GM10847 (cell line): ENCODE measurements at regions not wholly inside any gene's neighbourhood (a gene's known extent, or its start where the extent isn't known, plus 50 kb on each side); places are given as distances from the start of the nearest gene placed in this dataset.

Experiments
- POLR2A ChIP-seq: IDR thresholded peaks from 2 replicates; pipeline ENCODE4 v1.6.1; 2011; ENCODE audit not compliant: insufficient read length; ENCODE audit errors: extremely low read depth

DNA sequence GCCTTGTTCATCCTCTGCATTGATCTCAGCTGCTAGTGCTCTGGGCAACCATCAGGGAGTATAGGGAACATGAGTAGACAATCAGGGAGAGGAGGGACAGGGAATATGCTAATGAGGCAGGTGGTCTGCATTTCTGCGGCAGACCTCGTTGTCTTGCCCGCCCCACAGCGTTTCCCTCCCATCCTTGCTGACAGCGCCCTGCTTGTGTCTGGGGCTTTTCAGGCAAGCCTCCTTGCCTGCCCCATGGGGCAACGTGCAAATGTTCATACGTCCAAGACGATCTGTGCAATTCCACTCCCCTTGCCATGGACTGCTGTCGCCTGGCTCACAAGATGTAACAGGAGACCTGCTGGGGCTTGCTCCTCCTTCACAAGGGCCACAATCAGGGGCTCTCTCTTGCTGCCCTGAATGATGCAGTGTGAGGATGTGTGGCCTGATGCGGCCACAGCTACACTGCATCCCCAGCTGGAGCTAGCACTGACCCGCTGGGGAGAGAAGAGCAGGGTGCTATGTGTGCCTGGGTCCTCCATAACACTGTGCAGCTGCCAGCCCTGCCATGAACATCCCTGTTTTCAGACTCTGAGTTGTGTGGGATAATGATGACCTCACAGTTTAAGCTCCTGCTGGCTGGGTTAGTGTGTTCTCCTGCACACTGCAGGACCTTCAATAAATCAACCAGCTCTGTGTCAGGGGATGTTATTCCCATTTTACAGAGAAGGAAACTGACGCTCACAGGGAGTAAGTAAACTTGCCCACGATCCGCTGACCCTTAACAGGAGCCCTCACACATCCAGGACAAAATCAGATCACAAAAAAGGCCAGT, 211.3 kb downstream of the KLF13 start:
- no peak for TF ChIP-seq POLR2A

DNA sequence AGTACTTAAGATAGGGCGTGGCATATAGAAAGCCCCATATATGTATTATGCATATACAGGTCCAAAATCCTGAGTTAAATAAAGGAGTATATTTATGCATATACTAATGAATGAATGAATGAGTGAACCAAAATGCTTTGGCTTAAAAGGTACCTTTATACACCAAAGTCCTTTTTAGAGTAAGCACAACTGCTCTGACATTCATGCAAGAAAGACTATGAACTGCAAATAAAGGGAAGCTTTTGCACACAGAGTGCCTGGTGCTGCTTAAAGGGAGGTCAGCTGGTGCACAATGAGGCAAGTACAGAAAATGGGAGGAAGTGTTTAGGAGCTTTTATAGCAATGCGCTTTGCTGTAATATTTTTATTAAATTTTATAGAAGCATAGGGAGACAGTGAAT, 214.0 kb downstream of the KLF13 start:
- no peak for TF ChIP-seq POLR2A

DNA sequence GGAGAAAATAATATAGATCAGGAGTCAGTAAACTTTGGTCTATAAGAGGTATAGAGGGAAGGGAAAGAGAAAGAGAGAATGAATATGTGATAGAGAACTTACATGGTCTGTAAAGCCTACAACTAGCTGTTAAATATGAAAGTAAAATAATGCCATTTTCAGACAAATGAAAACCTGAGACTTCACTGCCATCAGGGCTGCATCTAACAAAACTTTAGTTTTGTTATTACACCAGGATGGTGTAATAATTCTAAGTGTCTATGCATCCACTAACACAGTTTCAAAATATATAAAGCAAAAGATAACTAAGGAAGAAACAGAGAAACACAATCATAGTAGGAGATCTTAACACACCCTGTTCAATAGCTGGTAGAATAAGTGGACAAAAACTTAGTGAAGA, 217.7 kb downstream of the KLF13 start:
- no peak for TF ChIP-seq POLR2A

DNA sequence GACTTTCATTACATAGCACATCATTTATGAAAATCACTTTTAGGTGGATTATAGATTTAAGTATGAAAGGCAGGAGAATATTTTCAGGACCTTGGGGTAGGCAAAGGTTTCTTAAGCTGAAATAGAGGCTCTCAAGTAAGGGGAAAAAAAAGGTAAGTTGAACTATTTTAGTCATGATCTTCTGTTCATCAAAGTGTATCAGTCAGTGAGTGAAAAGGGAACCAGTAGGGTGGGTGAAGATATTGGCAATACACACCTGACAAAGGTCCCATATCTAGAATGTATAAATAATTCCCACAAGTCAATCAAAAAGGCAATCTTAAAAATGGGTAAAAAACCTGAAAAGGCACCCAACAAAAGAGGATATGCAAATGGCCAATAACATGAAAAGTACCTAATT, 218.6 kb downstream of the KLF13 start:
- TF ChIP-seq POLR2A: no peak

DNA sequence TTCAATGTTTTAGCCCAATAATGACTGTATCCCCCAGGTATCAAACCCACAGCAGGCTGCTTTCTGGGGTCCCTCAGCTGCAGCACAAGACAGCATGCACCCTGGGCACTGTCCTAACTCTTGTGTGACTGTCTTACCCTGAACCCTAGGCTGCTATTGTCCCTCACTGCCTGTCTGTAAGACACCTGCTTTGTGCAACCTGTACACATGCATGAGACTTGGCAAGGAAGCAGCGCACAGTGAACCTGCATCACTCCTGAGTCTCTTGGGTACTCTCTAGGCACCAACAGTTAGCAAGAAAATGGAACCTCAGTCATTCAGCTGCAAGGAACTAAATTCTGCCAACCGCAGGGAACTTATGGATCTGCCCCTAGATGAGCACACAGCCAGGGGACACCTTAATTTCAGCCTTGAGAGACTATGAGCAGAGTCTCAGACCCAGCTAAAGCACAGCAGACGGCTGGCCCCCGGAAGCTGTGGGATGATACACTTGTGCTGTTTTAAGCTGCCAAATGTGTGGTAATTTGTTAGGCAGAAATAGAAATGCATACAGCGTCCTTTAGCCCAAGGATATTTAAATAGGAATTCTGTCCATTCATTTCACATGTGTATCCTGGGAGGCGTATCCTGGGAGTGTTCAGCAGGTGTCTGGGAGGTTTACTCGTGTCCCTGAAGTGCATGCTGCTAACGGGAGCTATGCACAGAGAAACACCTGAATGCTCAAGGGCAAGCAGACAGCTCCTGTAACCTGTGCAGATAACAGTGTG, 223.8 kb downstream of the KLF13 start:
- no peak for TF ChIP-seq POLR2A

DNA sequence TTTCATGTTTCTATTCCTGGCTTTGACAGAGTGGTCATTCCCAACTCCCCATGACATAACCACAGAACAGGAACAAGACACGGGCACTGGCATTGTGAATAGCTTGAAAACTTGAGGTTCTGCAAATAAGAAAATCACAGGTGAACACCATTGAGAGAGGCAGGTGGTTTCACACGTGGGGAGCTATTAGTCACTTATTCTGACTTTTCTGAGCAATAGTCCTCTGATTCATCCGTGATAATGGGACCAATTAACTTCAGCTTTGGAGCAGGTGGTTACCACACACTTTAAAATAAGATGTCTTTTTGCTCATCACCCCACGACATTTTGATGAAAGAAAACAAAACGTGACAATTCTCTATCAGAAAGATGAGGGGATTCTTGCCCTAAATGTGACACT, 224.7 kb downstream of the KLF13 start:
- TF ChIP-seq POLR2A: no peak

DNA sequence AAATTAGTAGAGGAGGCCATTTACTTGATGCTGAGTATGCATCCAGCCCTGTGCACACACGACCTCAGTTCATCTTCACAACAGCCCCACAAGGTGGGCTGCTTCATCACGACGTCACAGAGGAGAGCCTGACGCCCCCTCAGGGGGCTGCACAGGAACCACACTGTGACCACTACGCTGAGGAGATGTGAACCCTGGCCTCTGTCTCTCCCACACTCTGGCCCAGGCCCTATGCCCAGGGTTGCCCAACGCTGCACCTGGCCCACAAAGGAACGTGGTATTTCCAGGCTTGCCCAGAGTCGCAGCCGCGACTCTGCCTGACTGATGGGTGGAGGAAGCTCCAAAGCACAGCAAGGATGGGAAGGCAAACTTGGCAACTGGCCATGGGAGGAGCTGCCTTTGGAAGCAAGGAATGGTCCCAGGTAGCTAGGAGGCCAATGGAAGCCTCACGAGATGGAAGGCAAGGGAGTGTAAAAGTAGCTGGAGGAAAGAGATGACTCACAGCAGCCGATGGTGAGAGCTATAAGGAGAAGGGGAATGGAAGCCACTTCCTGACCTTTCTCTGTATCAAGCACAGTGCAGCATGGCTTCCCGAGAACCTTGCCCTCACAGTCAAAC, 226.0 kb downstream of the KLF13 start:
- TF ChIP-seq POLR2A: no peak

DNA sequence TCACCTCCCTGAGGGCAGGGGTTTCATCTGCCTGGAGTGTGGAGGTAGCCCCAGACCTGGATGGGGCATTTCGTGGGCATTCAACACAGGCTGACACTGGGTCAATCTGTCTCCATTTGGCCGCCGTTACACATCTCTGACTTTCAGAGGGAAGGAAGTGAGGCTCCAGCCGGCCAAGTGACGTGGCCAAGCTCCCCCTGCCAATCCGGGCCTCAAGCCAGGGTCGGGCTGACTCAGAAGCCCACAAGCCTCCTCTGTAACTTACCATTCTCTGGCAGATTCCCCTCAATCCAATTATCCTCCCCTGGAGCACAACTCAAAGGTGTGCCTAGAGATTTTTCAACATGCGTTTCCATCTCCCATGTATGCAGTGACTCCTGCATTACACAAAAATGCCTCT, 227.6 kb downstream of the KLF13 start:
- no peak for TF ChIP-seq POLR2A

DNA sequence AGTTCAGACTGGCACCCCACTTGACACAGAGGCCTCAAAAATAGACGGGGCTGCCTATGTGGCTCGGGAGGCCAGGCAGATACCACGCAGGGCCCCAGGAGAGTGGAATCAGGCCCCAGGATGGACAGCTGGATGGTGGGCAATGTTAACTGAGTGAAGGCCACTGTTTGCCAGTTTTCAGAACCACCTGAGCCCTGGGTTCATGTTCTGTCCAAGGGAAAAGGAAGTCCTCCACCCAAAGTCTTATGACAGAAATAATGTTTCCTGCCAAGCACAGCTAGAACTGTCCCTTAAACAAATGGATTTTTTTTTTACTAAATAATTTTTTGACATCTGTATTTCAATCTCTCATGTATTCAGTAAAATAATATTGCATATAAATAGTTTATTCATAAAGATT, 228.4 kb downstream of the KLF13 start:
- TF ChIP-seq POLR2A: no peak

DNA sequence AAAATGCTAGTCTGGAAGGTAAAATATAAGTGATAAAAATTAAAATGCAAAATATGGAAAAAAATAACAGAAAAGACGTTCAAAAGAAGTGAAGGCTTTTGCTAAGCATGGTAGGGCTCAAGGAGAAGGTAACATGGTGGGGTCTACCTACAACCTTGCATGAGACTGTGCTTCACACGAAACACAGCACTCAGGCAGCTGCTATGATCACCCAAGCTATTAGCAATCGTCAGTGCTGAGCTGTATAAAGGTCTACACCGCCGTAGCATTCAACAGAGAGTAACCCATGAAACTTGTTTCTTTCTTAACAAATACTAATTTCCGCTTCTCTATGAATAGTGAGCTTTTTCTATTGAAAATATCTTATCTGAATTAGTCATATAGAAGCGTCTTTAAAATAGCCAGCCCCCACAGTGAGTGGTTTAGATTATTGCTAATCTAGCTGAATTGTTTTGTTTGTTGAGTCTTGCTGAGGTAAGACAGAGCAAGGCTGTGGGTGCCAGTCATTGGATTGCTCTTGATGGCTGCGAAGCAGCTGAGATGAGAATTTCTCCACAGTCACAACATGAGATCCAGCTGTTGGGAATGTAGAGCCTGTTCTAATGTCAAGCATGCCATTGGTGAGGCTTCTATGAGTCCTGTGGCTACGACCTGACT, 230.0 kb downstream of the KLF13 start:
- TF ChIP-seq POLR2A: no peak

DNA sequence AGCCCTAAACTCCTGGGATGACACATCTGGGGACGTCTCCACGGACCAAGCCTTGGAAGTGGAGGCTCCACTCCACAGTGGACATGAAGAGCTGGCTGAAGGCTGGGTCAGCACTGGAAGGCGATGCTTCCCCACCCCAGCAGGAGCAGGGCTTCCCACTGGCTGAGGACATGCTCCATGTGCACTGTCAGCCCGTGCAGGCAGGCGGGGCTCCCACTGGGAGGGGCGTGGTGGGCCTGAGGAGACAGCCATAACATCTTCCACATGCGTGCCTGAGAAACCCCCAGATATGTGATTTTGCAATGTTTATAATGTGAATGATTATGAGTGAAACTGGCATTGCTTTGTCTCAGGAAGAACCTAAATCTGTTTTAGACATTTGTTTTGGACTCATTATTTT, 231.3 kb downstream of the KLF13 start:
- TF ChIP-seq POLR2A: no peak

DNA sequence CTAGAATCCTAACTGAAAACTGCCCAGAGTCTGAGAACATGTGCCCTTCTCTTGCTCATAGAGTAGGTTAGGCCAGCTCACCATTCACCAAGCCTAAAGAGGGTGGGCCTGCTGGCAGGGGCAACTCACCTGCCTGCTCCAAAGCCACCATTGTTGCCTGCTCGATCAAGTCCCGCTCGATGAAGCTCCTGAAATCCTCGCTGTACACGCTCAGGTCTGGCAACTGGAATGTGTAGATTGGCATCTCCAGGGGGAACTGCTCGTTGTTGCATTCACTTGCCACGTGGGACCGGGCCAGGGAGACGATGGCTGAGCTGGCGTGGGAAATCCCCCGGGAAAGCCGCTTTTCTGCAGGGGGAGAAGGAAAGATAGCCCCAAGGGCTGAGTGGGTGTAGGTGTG, 232.2 kb downstream of the KLF13 start:
- TF ChIP-seq POLR2A: no peak

DNA sequence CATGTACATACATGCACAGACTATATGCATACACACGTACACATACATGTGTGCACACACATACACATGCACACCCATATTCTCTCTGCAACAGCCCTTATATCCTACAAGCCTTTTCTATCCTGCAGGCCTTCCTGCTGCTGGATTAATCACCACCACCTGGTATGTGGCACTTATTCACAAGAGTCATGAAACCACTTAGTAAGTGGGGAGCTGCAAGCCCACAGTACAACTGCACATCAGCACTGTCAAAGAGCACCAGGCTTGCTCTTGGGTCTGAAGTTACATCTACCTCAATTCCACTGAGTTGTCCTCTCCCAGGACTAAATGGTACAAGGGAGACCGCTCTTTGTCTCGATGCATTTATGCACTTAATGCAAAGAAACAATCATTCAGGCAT, 233.2 kb downstream of the KLF13 start:
- no peak for TF ChIP-seq POLR2A

DNA sequence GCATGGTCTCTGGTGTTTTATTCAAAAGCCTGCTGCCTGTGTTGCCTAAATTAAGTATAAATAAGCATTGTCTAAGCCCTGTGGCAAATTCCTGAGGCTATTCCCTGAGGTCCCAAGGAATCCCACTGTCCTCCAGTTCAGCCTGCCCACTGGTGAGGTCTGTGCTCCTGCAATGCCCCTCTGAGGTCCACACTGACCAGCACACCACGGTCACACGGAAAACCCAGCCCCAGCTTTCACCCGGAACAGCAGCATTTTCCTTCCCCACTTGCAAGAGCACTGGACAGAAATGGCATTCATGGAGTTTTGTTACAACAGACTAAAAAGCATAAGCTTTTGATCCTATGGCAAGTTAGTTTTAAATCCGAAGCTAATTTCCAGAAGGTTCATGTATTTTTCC, 234.0 kb downstream of the KLF13 start:
- TF ChIP-seq POLR2A: no peak

DNA sequence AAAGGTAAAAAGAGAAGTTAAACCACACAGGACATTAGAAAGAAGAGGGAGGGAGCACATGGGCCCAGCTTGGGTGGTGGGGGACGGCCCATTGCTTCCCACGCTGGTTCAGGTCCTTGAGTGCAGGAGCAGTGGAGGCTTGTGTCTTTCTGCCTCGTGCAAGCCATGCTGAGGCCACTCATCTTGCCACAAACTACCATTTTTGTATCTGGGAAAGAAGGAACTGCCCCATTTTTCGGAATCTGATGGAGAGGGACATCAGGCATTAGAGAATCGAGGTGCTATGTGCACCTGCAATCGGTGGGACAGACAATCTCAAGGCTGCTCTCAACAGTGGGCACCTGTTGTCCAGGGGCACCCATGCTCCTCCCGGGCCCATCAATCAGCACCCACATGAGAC, 234.5 kb downstream of the KLF13 start:
- TF ChIP-seq POLR2A: no peak

DNA sequence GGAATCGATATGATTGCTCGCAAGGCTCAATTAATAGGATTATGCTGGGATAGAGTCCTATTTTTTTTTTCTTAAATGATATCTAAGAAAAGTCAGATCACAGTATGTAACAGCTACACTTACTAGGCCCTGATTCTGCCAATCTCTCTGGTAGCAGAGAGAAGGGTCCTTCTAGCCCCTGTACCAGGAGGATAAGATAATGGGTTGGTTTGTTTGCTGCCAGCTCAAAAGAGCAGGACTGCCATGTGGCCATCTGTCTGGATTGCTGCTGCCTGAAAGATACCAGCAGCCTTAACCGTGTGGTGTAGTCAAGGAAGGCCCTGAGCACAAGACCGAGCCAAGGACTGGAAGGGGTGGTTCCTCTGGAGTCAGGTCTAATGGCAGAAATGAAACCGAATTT, 236.4 kb downstream of the KLF13 start:
- no peak for TF ChIP-seq POLR2A
